Gastrocnemius medialis (tissue), 4 donors: ENCODE measurements at regions not wholly inside any gene's neighbourhood (a gene's known extent, or its start where the extent isn't known, plus 50 kb on each side); places are given as distances from the start of the nearest gene placed in this dataset.

Experiments used
- POLR2A ChIP-seq, 2 donors: fragments of 450-650 bp; IDR thresholded peaks; one replicate each; pipeline ENCODE4 v1.6.1; 2017; ENCODE audit warnings: antibody characterized with exemption in 2 of 2, mild to moderate bottlenecking in 2 of 2, moderate library complexity in 2 of 2
- TF ChIP-seq, protein P1 (sequence below), 5 experiments: fragments of 450-650 bp in 3 of 5; fragments of 200-600 bp in 2 of 5; sonication (generic) in 2 of 5; IDR thresholded peaks in 4 of 5; conservative IDR thresholded peaks in 1 of 5; 1 replicate in 4 of 5; 2 replicates in 1 of 5; pipeline ENCODE4 v1.5.1; 2016 to 2019; ENCODE audit warnings: antibody characterized with exemption in 5 of 5, mild to moderate bottlenecking in 3 of 5, moderate library complexity in 3 of 5

DNA sequence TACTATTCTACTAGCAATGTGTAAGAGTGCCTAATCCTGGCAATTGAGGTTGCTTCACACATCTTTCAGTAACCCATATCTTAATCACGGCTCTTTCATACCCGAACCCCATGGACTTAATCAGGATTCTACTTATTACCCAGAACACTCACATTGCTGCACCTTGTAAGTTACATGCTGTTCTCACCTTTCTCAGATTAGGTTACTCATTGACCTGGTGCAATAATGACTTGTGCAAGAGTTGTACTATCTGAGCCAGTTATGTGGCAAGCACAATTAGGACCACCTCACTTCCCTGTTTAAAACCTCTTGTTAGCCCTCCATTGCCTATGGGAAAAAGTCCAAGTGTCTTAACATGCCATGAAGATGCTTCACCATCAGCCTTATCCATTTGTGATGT, 306.7 kb upstream of the E2F7 start:
- no peak for TF ChIP-seq POLR2A (IDR thresholded peaks at IDR 0.05)
- TF ChIP-seq, protein P1, sequence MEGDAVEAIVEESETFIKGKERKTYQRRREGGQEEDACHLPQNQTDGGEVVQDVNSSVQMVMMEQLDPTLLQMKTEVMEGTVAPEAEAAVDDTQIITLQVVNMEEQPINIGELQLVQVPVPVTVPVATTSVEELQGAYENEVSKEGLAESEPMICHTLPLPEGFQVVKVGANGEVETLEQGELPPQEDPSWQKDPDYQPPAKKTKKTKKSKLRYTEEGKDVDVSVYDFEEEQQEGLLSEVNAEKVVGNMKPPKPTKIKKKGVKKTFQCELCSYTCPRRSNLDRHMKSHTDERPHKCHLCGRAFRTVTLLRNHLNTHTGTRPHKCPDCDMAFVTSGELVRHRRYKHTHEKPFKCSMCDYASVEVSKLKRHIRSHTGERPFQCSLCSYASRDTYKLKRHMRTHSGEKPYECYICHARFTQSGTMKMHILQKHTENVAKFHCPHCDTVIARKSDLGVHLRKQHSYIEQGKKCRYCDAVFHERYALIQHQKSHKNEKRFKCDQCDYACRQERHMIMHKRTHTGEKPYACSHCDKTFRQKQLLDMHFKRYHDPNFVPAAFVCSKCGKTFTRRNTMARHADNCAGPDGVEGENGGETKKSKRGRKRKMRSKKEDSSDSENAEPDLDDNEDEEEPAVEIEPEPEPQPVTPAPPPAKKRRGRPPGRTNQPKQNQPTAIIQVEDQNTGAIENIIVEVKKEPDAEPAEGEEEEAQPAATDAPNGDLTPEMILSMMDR (IDR thresholded peaks at IDR 0.05 in 4 of 5, conservative IDR thresholded peaks at IDR 0.05 in 1 of 5), result no peak
